IMR-90 (cell line): ENCODE measurements at regions not wholly inside any gene's neighbourhood (a gene's known extent, or its start where the extent isn't known, plus 50 kb on each side); places are given as distances from the start of the nearest gene placed in this dataset.

Experiments
- CTCF ChIP-seq: conservative IDR thresholded peaks from 2 replicates; pipeline ENCODE4 v1.5.1; 2012; ENCODE audit warnings: mild to moderate bottlenecking, low read depth, low read length, improper control_type of control experiment
- POLR2A ChIP-seq: IDR thresholded peaks from 2 replicates; pipeline ENCODE4 v1.6.1; 2012; ENCODE audit warnings: mild to moderate bottlenecking, low read depth, low read length
- RAD21 ChIP-seq: IDR thresholded peaks from 2 replicates; pipeline ENCODE4 v1.6.1; 2012; ENCODE audit warnings: low read length, improper control_type of control experiment

GRCh38 chr1:168894397-168894903, 165.4 kb upstream of the DPT start:
- TF ChIP-seq POLR2A (no peak), CTCF (no peak), RAD21 (no peak)
